Adrenal gland (tissue), 5 donors: ENCODE measurements at regions not wholly inside any gene's neighbourhood (a gene's known extent, or its start where the extent isn't known, plus 50 kb on each side); places are given as distances from the start of the nearest gene placed in this dataset.

Source experiments
- POLR2A ChIP-seq, 2 donors: fragments of 450-650 bp; IDR thresholded peaks; one replicate each; pipeline ENCODE4 v1.6.1; 2017; ENCODE audit warnings: antibody characterized with exemption in 2 of 2, mild to moderate bottlenecking in 2 of 2, moderate library complexity in 1 of 2
- TF ChIP-seq, protein P1 (sequence below), 6 experiments: fragments of 450-650 bp in 4 of 6; fragments of 200-600 bp in 2 of 6; sonication (generic) in 1 of 6; IDR thresholded peaks; 1 replicate in 5 of 6; 2 replicates in 1 of 6; pipeline versions ENCODE4 v1.5.1 to v1.8.0; 2016 to 2021; ENCODE audit warnings: antibody characterized with exemption in 6 of 6, mild to moderate bottlenecking in 2 of 6, moderate library complexity in 1 of 6
- donor health status: DM: no; HTN: no; CAD: no.

DNA sequence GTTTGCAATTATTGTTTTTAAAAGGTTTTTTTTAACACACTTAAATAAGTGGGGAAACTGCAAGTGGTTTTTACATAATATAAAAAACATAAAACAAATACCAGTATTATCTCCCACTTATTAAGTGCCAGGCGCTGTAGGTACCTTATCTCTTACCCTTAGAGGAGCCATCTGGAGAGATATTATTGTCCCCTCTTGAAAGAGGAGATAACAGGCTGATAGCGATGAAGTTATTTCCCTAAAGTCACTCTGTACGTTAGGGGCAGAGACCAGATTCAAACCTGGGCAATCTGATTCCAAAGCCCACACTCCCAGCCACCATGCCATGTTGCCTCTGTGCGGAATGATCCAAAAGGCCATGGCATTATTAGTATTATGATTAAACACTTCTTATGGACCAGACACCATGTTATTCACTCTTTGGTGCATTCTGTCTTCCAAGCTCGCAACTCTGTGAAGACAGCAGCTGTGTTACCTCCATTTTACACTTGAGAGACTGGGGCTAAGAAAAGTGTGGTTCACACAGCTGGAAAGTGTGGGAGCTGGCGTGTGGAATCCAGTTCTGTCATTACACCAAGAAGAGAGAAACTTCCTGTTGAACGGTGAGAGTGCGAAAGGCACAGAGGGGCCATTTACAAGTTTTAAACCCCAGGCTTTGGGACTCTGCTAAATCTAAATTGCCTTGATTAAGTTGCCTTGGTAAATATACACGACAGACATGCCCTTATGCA is 79.9 kb upstream of the MITF start:
- TF ChIP-seq, protein P1, sequence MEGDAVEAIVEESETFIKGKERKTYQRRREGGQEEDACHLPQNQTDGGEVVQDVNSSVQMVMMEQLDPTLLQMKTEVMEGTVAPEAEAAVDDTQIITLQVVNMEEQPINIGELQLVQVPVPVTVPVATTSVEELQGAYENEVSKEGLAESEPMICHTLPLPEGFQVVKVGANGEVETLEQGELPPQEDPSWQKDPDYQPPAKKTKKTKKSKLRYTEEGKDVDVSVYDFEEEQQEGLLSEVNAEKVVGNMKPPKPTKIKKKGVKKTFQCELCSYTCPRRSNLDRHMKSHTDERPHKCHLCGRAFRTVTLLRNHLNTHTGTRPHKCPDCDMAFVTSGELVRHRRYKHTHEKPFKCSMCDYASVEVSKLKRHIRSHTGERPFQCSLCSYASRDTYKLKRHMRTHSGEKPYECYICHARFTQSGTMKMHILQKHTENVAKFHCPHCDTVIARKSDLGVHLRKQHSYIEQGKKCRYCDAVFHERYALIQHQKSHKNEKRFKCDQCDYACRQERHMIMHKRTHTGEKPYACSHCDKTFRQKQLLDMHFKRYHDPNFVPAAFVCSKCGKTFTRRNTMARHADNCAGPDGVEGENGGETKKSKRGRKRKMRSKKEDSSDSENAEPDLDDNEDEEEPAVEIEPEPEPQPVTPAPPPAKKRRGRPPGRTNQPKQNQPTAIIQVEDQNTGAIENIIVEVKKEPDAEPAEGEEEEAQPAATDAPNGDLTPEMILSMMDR (IDR thresholded peaks at IDR 0.05): no peak
- no peak for TF ChIP-seq POLR2A (IDR thresholded peaks at IDR 0.05)
